ENCODE measurements at regions not wholly inside any gene's neighbourhood (a gene's known extent, or its start where the extent isn't known, plus 50 kb on each side); places are given as distances from the start of the nearest gene placed in this dataset.

- H3K4me3 Mint-ChIP-seq, result no peak overlapping the region
- H3K36me3 ChIP-seq, result no peaks in the 10 kb centered on the region
- H3K27ac ChIP-seq, result no peak overlapping the region
- H3K4me1 ChIP-seq, result peaks cover 8% of the 10 kb centered on the region
- H3K4me2 ChIP-seq, result no peak overlapping the region
- no peak overlapping the region for H3K4me3 ChIP-seq
- H3K79me2 ChIP-seq (ENCODE audit: low read depth), result no peaks in the 10 kb centered on the region
- no peaks in the 10 kb centered on the region for H3K27me3 Mint-ChIP-seq (ENCODE audit: insufficient read depth, low read depth)
- H3F3A ChIP-seq (ENCODE audit: low read depth), result no peaks in the 10 kb centered on the region
- no peaks in the 10 kb centered on the region for H4K20me1 ChIP-seq (ENCODE audit: low read depth)
- no peaks in the 10 kb centered on the region for H3K9me3 Mint-ChIP-seq
- TF ChIP-seq EZH2phosphoT487 (IDR thresholded peaks at IDR 0.05), result no peak
- TF ChIP-seq, protein P1, sequence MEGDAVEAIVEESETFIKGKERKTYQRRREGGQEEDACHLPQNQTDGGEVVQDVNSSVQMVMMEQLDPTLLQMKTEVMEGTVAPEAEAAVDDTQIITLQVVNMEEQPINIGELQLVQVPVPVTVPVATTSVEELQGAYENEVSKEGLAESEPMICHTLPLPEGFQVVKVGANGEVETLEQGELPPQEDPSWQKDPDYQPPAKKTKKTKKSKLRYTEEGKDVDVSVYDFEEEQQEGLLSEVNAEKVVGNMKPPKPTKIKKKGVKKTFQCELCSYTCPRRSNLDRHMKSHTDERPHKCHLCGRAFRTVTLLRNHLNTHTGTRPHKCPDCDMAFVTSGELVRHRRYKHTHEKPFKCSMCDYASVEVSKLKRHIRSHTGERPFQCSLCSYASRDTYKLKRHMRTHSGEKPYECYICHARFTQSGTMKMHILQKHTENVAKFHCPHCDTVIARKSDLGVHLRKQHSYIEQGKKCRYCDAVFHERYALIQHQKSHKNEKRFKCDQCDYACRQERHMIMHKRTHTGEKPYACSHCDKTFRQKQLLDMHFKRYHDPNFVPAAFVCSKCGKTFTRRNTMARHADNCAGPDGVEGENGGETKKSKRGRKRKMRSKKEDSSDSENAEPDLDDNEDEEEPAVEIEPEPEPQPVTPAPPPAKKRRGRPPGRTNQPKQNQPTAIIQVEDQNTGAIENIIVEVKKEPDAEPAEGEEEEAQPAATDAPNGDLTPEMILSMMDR (IDR thresholded peaks at IDR 0.05), result no peak
- TF ChIP-seq EZH2 (IDR thresholded peaks at IDR 0.05), result no peak
- no peak overlapping the region for H3K9ac ChIP-seq
- no peak overlapping the region for H3K27ac Mint-ChIP-seq
- H3K9me3 ChIP-seq (ENCODE audit: low read depth), result no peaks in the 10 kb centered on the region
- no peak for DNase-seq (ENCODE audit: low spot score)
- no peak overlapping the region for H2AFZ ChIP-seq (replicated peaks)
- no peaks in the 10 kb centered on the region for H3K36me3 Mint-ChIP-seq
- no peaks in the 10 kb centered on the region for H3K27me3 ChIP-seq
- H3K4me1 Mint-ChIP-seq, result peaks cover 2% of the 10 kb centered on the region
Observed at GRCh38 chr14:49420201-49420600, 166.0 kb downstream of the RPS29 start.

DNA sequence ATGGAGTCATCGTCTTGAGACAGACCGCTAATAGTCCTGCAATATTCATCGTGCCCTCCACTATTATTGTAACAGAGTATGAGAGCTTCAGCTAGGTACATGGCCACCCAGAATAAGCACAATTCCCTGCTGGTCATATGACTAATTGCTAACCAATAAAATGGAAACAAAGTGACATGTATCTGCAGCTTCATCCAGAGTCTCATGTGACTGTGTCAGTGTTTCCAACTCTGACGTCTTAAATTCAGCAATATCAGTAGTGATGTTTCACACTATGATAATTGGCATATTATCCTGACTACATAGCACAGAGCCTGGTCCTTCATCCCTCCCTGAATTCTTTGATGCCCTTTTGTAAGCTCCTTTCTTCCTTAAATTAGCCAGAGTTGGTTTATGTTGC, 167.4 kb downstream of the RPS29 start:
- Histone ChIP-seq H3K27ac (no peak overlapping the region), H3K4me3 (no peak overlapping the region), H3K4me1 (peaks cover 8% of the 10 kb centered on the region), H3K36me3 (no peaks in the 10 kb centered on the region), H3K9me3 (ENCODE audit: low read depth) (no peaks in the 10 kb centered on the region), H4K20me1 (ENCODE audit: low read depth) (no peaks in the 10 kb centered on the region), H3F3A (ENCODE audit: low read depth) (no peaks in the 10 kb centered on the region), H3K79me2 (ENCODE audit: low read depth) (no peaks in the 10 kb centered on the region), H2AFZ (replicated peaks) (no peak overlapping the region), H3K27me3 (no peaks in the 10 kb centered on the region), H3K4me2 (no peak overlapping the region), H3K9ac (no peak overlapping the region)
- no peaks in the 10 kb centered on the region for H3K4me1 Mint-ChIP-seq
- no peak for TF ChIP-seq EZH2phosphoT487 (IDR thresholded peaks at IDR 0.05)
- TF ChIP-seq, protein P1 (IDR thresholded peaks at IDR 0.05), result no peak
- no peak for TF ChIP-seq EZH2 (IDR thresholded peaks at IDR 0.05)
- H3K27ac Mint-ChIP-seq, result no peak overlapping the region
- no peak overlapping the region for H3K4me3 Mint-ChIP-seq
- no peaks in the 10 kb centered on the region for H3K36me3 Mint-ChIP-seq
- no peaks in the 10 kb centered on the region for H3K27me3 Mint-ChIP-seq (ENCODE audit: insufficient read depth, low read depth)
- H3K9me3 Mint-ChIP-seq, result no peaks in the 10 kb centered on the region
- no peak for DNase-seq (ENCODE audit: low spot score)

DNA sequence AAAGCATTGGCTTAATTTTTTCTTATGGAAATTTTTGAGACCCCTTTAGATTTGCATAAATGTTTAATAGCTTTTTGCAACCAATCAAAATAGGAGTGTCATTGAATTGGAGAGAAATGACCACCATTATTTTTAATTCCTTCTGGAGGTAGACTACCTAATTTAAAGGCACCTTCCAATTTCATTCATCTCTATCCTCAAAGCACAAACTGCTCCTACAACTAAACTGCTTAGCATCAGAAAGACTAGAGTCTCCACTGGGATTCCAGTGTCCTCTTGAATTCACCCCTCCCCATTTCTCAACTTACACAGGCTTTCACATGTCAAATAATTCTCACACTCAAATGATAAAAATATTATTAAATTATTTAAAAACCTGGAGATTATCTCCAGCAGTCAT, 168.4 kb downstream of the RPS29 start:
- H3K4me3 Mint-ChIP-seq, result no peak overlapping the region
- Histone ChIP-seq H3K4me1 (peaks cover 8% of the 10 kb centered on the region), H3K79me2 (ENCODE audit: low read depth) (no peaks in the 10 kb centered on the region), H3K4me2 (peak overlapping the region; percentile 37), H3F3A (ENCODE audit: low read depth) (no peaks in the 10 kb centered on the region), H4K20me1 (ENCODE audit: low read depth) (no peaks in the 10 kb centered on the region), H3K27ac (no peak overlapping the region), H3K9me3 (ENCODE audit: low read depth) (no peaks in the 10 kb centered on the region), H3K27me3 (no peaks in the 10 kb centered on the region), H2AFZ (replicated peaks) (no peak overlapping the region), H3K9ac (no peak overlapping the region), H3K4me3 (no peak overlapping the region), H3K36me3 (no peaks in the 10 kb centered on the region)
- H3K27me3 Mint-ChIP-seq (ENCODE audit: insufficient read depth, low read depth), result peaks cover 2% of the 10 kb centered on the region
- no peaks in the 10 kb centered on the region for H3K9me3 Mint-ChIP-seq
- H3K4me1 Mint-ChIP-seq, result no peaks in the 10 kb centered on the region
- H3K27ac Mint-ChIP-seq, result no peak overlapping the region
- TF ChIP-seq EZH2 (IDR thresholded peaks at IDR 0.05) (no peak), EZH2phosphoT487 (IDR thresholded peaks at IDR 0.05) (no peak)
- TF ChIP-seq, protein P1 (IDR thresholded peaks at IDR 0.05), result no peak
- DNase-seq (ENCODE audit: low spot score), result no peak
- H3K36me3 Mint-ChIP-seq, result no peaks in the 10 kb centered on the region

All from neural progenitor cell (in vitro differentiated cells).